Mesenchymal stem cell (in vitro differentiated cells and primary cell): ENCODE measurements at regions not wholly inside any gene's neighbourhood (a gene's known extent, or its start where the extent isn't known, plus 50 kb on each side); places are given as distances from the start of the nearest gene placed in this dataset.

Source experiments
- DNase-seq: peaks from one replicate; pipeline ENCODE4 v3.0.0-alpha.2; 2013
- H2AFZ ChIP-seq: one replicate; pipeline ENCODE4 v1.6.1; 2013; ENCODE audit warnings: low read depth, mild to moderate bottlenecking, control low read depth, inconsistent platforms, low read length, moderate library complexity
- H2AK5ac ChIP-seq: 2 replicates; pipeline ENCODE4 v1.6.1; 2013; ENCODE audit warnings: low read length, moderate library complexity, mild to moderate bottlenecking, inconsistent platforms; ENCODE audit not compliant: severe bottlenecking
- H2BK120ac ChIP-seq: one replicate; pipeline ENCODE4 v1.6.1; 2013; ENCODE audit warnings: low read depth, mild to moderate bottlenecking, inconsistent platforms, low read length, moderate library complexity
- H2BK12ac ChIP-seq, 2 experiments: one replicate each; pipeline ENCODE4 v1.6.1; 2013; ENCODE audit warnings: inconsistent platforms in 2 of 2, low read length in 2 of 2, mild to moderate bottlenecking in 2 of 2, moderate library complexity in 2 of 2, control low read depth in 1 of 2
- H2BK15ac ChIP-seq: one replicate; pipeline ENCODE4 v1.6.1; 2013; ENCODE audit warnings: mild to moderate bottlenecking, low read depth, inconsistent platforms; ENCODE audit not compliant: poor library complexity, severe bottlenecking
- H2BK5ac ChIP-seq: 2 replicates; pipeline ENCODE4 v1.6.1; 2013; ENCODE audit warnings: low read depth, mild to moderate bottlenecking, low read length, control low read depth, inconsistent platforms; ENCODE audit not compliant: poor library complexity, severe bottlenecking
- H3K14ac ChIP-seq, 2 experiments: one replicate each; pipeline ENCODE4 v1.6.1; 2013; ENCODE audit warnings: inconsistent platforms in 2 of 2, low read length in 2 of 2, control low read depth in 1 of 2, mild to moderate bottlenecking in 1 of 2, moderate library complexity in 1 of 2
- H3K18ac ChIP-seq, 2 experiments: one replicate each; pipeline ENCODE4 v1.6.1; 2013; ENCODE audit warnings: inconsistent platforms in 2 of 2, low read length in 2 of 2, control low read depth in 1 of 2, low read depth in 1 of 2, mild to moderate bottlenecking in 1 of 2
- H3K23ac ChIP-seq, 2 experiments: one replicate each; pipeline ENCODE4 v1.6.1; 2013; ENCODE audit warnings: inconsistent platforms in 2 of 2, low read length in 2 of 2, mild to moderate bottlenecking in 2 of 2, moderate library complexity in 2 of 2, control low read depth in 1 of 2
- H3K27ac ChIP-seq: 2 replicates; pipeline ENCODE4 v1.5.1; 2013; ENCODE audit warnings: mild to moderate bottlenecking, moderate library complexity, low read length, control low read depth, inconsistent platforms; ENCODE audit not compliant: poor library complexity, severe bottlenecking
- H3K27me3 ChIP-seq, 2 experiments: 2 replicates each; pipeline versions ENCODE4 v1.6.1 to v1.7.0; 2013; ENCODE audit warnings: low read length in 2 of 2, mild to moderate bottlenecking in 2 of 2, moderate library complexity in 2 of 2, control low read depth in 1 of 2, inconsistent platforms in 1 of 2; ENCODE audit not compliant: control insufficient read depth in 1 of 2, insufficient read depth in 1 of 2
- H3K36me3 ChIP-seq, 2 experiments: 2 replicates each; pipeline versions ENCODE4 v1.6.1 to v1.7.0; 2013; ENCODE audit warnings: low read length in 2 of 2, control low read depth in 1 of 2, inconsistent platforms in 1 of 2, low read depth in 1 of 2, mild to moderate bottlenecking in 1 of 2; ENCODE audit not compliant: insufficient read depth in 2 of 2, control insufficient read depth in 1 of 2
- H3K4ac ChIP-seq, 2 experiments: one replicate each; pipeline ENCODE4 v1.6.1; 2013; ENCODE audit warnings: inconsistent platforms in 2 of 2, low read length in 2 of 2, mild to moderate bottlenecking in 2 of 2, moderate library complexity in 2 of 2, control low read depth in 1 of 2, low read depth in 1 of 2
- H3K4me1 ChIP-seq: 2 replicates; pipeline ENCODE4 v1.6.1; 2013; ENCODE audit warnings: low read depth, low read length, control low read depth; ENCODE audit not compliant: control insufficient read depth, insufficient read depth
- H3K4me2 ChIP-seq: 2 replicates; pipeline ENCODE4 v1.6.1; 2013; ENCODE audit warnings: low read length, mild to moderate bottlenecking, inconsistent platforms; ENCODE audit not compliant: poor library complexity, severe bottlenecking
- H3K4me3 ChIP-seq, 2 experiments: 2 replicates each; pipeline versions ENCODE4 v1.5.1 to v1.7.0; 2013; ENCODE audit warnings: low read length in 2 of 2, mild to moderate bottlenecking in 2 of 2, control low read depth in 1 of 2, low read depth in 1 of 2; ENCODE audit not compliant: insufficient read depth in 1 of 2
- H3K79me1 ChIP-seq: replicated peaks from 2 replicates; pipeline ENCODE4 v1.6.1; 2013; ENCODE audit warnings: mild to moderate bottlenecking, control low read depth, low read length, inconsistent platforms; ENCODE audit not compliant: poor library complexity, severe bottlenecking
- H3K9ac ChIP-seq: 2 replicates; pipeline ENCODE4 v1.7.0; 2013; ENCODE audit warnings: mild to moderate bottlenecking, low read length, moderate library complexity
- H3K9me3 ChIP-seq: 2 replicates; pipeline ENCODE4 v1.7.0; 2013; ENCODE audit warnings: mild to moderate bottlenecking, low read length; ENCODE audit not compliant: control insufficient read depth
- H4K8ac ChIP-seq: one replicate; pipeline ENCODE4 v1.6.1; 2013; ENCODE audit warnings: inconsistent platforms, mild to moderate bottlenecking, low read length, moderate library complexity
- H4K91ac ChIP-seq: one replicate; pipeline ENCODE4 v1.6.1; 2013; ENCODE audit warnings: mild to moderate bottlenecking, low read length, inconsistent platforms
- WGBS: methylation state at CpG from one replicate; pipeline ENCODE4 v1.1.7; 2013; ENCODE audit warnings: mixed read lengths; 5-methylcytosine and 5-hydroxymethylcytosine counted together

GRCh38 chr20:39124064-39124463 is 161.9 kb downstream of the DHX35 start:
- Histone ChIP-seq H3K9ac (no peak overlapping the region), H3K27ac (no peak overlapping the region), H2AFZ (no peak overlapping the region), H2BK120ac (no peak overlapping the region), H2AK5ac (no peak overlapping the region), H2BK15ac (no peak overlapping the region), H3K23ac (no peak overlapping the region), H3K4me2 (no peak overlapping the region), H4K8ac (no peak overlapping the region), H4K91ac (no peak overlapping the region), H3K18ac (no peak overlapping the region), H3K4me3 (no peak overlapping the region), H3K4ac (no peak overlapping the region), H3K4me1 (no peaks in the 10 kb centered on the region), H3K36me3 (no peaks in the 10 kb centered on the region), H2BK5ac (no peak overlapping the region), H3K14ac (no peak overlapping the region), H3K79me1 (no peaks in the 10 kb centered on the region), H3K27me3 (peaks cover 17 to 28% of the 10 kb centered on the region in 2 experiments), H2BK12ac (no peak overlapping the region), H3K9me3 (peaks cover 5% of the 10 kb centered on the region)
- no peak for DNase-seq
- 91% methylated on average over 7 of the region's 7 CpGs for WGBS

GRCh38 chr20:39123185-39123557 is 161.0 kb downstream of the DHX35 start:
- Histone ChIP-seq H3K14ac (no peak overlapping the region), H2AK5ac (no peak overlapping the region), H2BK5ac (no peak overlapping the region), H3K27me3 (peaks cover 17 to 28% of the 10 kb centered on the region in 2 experiments), H2BK15ac (no peak overlapping the region), H3K4me2 (no peak overlapping the region), H3K79me1 (no peaks in the 10 kb centered on the region), H2BK12ac (no peak overlapping the region), H4K8ac (no peak overlapping the region), H3K23ac (no peak overlapping the region), H3K18ac (no peak overlapping the region), H3K4ac (no peak overlapping the region), H3K27ac (no peak overlapping the region), H3K9me3 (peaks cover 5% of the 10 kb centered on the region), H3K4me3 (no peak overlapping the region), H3K4me1 (peaks cover 3% of the 10 kb centered on the region), H2BK120ac (no peak overlapping the region), H4K91ac (no peak overlapping the region), H3K36me3 (no peaks in the 10 kb centered on the region), H2AFZ (no peak overlapping the region), H3K9ac (no peak overlapping the region)
- WGBS, result 48% methylated on average over 2 of the region's 3 CpGs
- DNase-seq, result no peak

- H3K14ac ChIP-seq, result no peak overlapping the region
- H3K27ac ChIP-seq, result no peak overlapping the region
- no peak overlapping the region for H3K9ac ChIP-seq
- no peak overlapping the region for H2BK15ac ChIP-seq
- H4K8ac ChIP-seq, result no peak overlapping the region
- no peak overlapping the region for H3K4me2 ChIP-seq
- H3K23ac ChIP-seq, result no peak overlapping the region
- no peak overlapping the region for H2BK5ac ChIP-seq
- no peak overlapping the region for H3K4ac ChIP-seq
- H2AK5ac ChIP-seq, result no peak overlapping the region
- H3K9me3 ChIP-seq, result peaks cover 14% of the 10 kb centered on the region
- no peak overlapping the region for H2BK12ac ChIP-seq
- no peak overlapping the region for H3K4me3 ChIP-seq
- no peak overlapping the region for H4K91ac ChIP-seq
- H3K36me3 ChIP-seq, result no peaks in the 10 kb centered on the region
- DNase-seq, result peak; percentile 17
- H2BK120ac ChIP-seq, result no peak overlapping the region
- no peak overlapping the region for H3K18ac ChIP-seq
- H3K4me1 ChIP-seq, result peaks cover 3% of the 10 kb centered on the region
- no peaks in the 10 kb centered on the region for H3K79me1 ChIP-seq
- H2AFZ ChIP-seq, result no peak overlapping the region
- H3K27me3 ChIP-seq, result peaks cover 17% of the 10 kb centered on the region in 2 experiments
Observed at GRCh38 chr20:39117491-39117890, 155.3 kb downstream of the DHX35 start.

- no peak for DNase-seq
- Histone ChIP-seq H2AFZ (no peak overlapping the region), H3K27ac (no peak overlapping the region), H3K36me3 (no peaks in the 10 kb centered on the region), H4K91ac (no peak overlapping the region), H2BK120ac (no peak overlapping the region), H3K9me3 (peaks cover 14% of the 10 kb centered on the region), H3K4me3 (no peak overlapping the region), H2BK5ac (no peak overlapping the region), H2BK15ac (no peak overlapping the region), H2BK12ac (no peak overlapping the region), H2AK5ac (no peak overlapping the region), H3K4me1 (peaks cover 3% of the 10 kb centered on the region), H3K14ac (no peak overlapping the region), H3K18ac (no peak overlapping the region), H3K4ac (no peak overlapping the region), H3K79me1 (no peaks in the 10 kb centered on the region), H3K9ac (no peak overlapping the region), H3K4me2 (no peak overlapping the region), H4K8ac (no peak overlapping the region), H3K23ac (no peak overlapping the region), H3K27me3 (peaks cover 14 to 18% of the 10 kb centered on the region in 2 experiments)
- 92% methylated on average over 2 of the region's 2 CpGs for WGBS
Observed at GRCh38 chr20:39116020-39116419, 153.9 kb downstream of the DHX35 start.
